Limb (tissue), 2 donors: ENCODE measurements at regions not wholly inside any gene's neighbourhood (a gene's known extent, or its start where the extent isn't known, plus 50 kb on each side); places are given as distances from the start of the nearest gene placed in this dataset.

ENCODE experiments used
- DNase-seq, 2 donors: peaks; one replicate each; pipeline ENCODE4 v3.0.0-alpha.2; 2016; ENCODE audit errors: extremely low spot score in 2 of 2

DNA sequence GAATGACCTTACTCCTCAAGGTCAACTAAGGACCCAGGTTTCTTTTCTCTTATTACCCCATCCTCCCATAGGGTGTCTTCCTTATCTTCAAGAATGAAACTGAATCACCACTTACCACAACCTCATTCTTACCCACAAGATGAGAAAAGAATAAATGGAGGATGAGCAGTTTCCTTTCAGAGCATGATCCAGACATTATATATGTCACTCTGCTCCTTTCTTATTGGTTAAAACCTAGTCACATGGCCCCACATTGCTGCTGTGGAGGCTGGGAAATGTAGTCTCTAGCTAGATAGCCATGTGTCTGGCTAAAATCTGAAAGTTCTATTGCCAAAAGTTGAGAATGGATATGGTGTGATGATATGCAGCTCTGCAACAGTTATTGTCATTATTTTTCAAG is 62.4 kb upstream of the RAI2 start:
- no peak for DNase-seq

DNA sequence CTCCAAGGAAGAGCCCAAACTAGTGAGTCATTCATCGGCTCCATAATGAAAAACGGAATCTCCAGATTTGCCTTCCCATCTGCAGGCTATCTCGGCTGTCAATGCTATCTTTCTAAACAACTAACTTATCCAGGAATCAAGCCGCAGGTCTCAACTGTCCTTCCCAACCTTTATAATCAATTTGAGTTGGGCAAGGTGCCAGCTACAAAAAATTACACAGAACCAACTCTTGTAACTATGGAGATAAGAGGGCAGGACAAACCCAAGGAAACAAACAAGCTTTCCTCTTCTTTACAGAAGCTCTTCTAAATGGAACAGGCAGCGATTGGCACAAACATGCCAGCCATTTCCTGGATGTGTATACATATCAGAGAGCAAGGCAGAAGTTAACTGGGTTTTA is 61.2 kb upstream of the RAI2 start:
- DNase-seq = no peak

DNA sequence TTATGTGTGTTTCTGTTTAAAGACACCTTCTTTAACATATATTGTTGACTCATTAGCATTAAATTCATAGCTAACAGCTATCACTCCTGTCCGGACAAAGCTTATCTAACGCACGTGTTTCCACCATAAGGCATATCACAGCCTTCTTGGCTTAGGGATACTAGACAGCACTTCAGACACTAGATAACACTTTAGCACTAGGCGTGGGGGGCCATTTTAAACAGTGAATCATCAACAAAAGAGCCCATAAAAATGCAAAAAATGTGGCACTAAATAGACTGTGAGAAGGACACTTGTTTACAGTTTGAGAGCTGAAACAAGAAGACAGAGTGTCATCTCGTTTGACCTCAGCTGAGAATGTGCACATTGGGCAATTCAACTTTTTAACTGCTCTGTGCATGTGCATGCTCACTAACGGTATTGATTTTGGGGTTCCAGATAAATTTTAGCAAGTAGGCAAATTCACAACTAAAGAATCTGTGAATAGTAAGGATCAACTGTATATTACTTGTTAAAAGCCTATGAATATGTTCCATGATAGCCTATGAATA is 58.9 kb upstream of the RAI2 start:
- no peak for DNase-seq

DNA sequence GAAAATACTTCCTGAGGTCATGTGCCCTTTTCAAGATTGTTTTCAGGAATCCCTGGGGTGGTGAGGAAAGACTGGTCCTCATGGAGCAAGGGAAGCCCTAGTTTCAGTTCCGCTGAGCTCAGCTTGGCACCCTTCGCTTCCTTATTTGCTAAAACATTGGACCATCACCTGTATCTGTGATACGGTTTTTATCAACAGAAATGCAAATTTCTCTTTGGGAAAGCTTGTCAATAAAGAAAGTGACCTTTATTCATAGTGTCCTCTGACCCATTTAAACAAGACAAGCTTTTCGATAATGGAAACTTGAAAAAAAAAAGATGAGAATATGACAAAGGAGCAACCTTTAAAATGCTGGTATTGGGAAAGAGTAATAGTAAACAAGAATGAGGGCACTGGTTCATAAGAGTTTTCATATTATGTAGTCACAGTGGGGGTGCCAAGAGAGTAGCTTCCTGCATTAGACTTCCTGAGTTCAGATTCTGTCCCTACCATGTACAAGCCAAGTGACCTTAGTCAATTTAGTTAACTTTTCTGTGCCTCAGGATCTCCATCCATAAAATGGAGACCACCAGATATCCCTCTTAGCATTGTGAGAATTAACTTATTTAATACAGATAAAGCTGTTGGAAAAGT is 57.0 kb upstream of the RAI2 start:
- DNase-seq = no peak

DNA sequence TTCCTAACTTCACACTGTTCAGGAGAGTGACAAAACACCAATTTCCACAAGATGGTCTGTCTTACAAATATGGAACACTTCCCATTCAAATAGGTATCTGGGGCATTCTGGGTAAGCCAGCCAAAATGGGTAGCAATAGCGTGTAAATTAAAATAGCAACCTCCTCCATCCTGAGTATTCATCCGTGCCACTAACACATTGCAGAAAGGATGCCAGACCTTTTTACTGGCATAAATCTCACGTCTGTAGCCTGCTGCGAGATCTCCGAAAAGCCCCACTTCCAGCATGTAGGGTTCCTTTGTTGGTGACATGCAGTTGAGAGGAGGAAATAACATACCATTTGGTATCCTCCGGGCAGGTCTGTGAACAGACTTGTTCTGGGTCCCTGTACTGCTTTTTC is 52.7 kb upstream of the RAI2 start:
- DNase-seq = no peak
